K562 (cell line): ENCODE measurements at regions not wholly inside any gene's neighbourhood (a gene's known extent, or its start where the extent isn't known, plus 50 kb on each side); places are given as distances from the start of the nearest gene placed in this dataset.

Source experiments
- ARID3B ChIP-seq: fragments of 250-450 bp; sonication (Bioruptor Pico); IDR thresholded peaks from 2 replicates; pipeline ENCODE4 v1.4.0; 2020; ENCODE audit warnings: borderline replicate concordance
- EGR1 ChIP-seq: fragments of 450-650 bp; conservative IDR thresholded peaks from 2 replicates; pipeline ENCODE4 v1.6.1; 2017; ENCODE audit warnings: mild to moderate bottlenecking
- HNRNPL ChIP-seq: fragments of 200-400 bp; formaldehyde crosslinking; IDR thresholded peaks from 2 replicates; pipeline ENCODE4 v1.6.1; 2017; ENCODE audit warnings: low read depth, mild to moderate bottlenecking, low read length
- KDM5B ChIP-seq: fragments of 200-600 bp; sonication (generic); IDR thresholded peaks from 2 replicates; pipeline ENCODE4 v1.6.1; 2012; ENCODE audit warnings: low read depth, mild to moderate bottlenecking, moderate library complexity, low read length, control low read depth, inconsistent platforms; ENCODE audit not compliant: insufficient replicate concordance
- RAD21 ChIP-seq, 2 experiments: fragments of 250-450 bp in 1 of 2; fragments of 450-650 bp in 1 of 2; sonication (Bioruptor Pico) in 1 of 2; formaldehyde crosslinking in 1 of 2; IDR thresholded peaks in 1 of 2; conservative IDR thresholded peaks in 1 of 2; 2 replicates each; pipeline versions ENCODE4 v1.4.0 to v1.8.0; 2020 to 2022; ENCODE audit warnings: mild to moderate bottlenecking in 2 of 2, moderate library complexity in 1 of 2
- REST ChIP-seq, 2 experiments: fragments of 450-650 bp; formaldehyde crosslinking in 1 of 2; IDR thresholded peaks; 2 replicates each; pipeline versions ENCODE4 v1.4.0 to v1.6.1; 2014 to 2020; ENCODE audit warnings: mild to moderate bottlenecking in 2 of 2, borderline replicate concordance in 1 of 2, low read depth in 1 of 2
- RFX5 ChIP-seq: IDR thresholded peaks from 2 replicates; pipeline ENCODE4 v1.6.1; 2011; ENCODE audit warnings: low read depth, mild to moderate bottlenecking, improper control_type of control experiment, low read length
- SREBF1 ChIP-seq: fragments of 150-350 bp; IDR thresholded peaks from 2 replicates; pipeline ENCODE4 v1.6.1; 2014; ENCODE audit warnings: antibody characterized with exemption, low read depth, low read length, borderline replicate concordance
- ZBTB11 ChIP-seq, 3 experiments: fragments of 200-800 bp in 1 of 3; fragments of 250-450 bp in 1 of 3; fragments of 450-650 bp in 1 of 3; sonication (Bioruptor Pico) in 1 of 3; sonication (Bioruptor generic) in 1 of 3; formaldehyde crosslinking in 1 of 3; IDR thresholded peaks; 2 replicates each; pipeline versions ENCODE4 v1.6.1 to v1.8.0; 2016 to 2022; ENCODE audit warnings: mild to moderate bottlenecking in 2 of 3, missing genetic modification characterization in 2 of 3, missing compliant biosample characterization in 1 of 3, moderate library complexity in 1 of 3

- TF ChIP-seq HNRNPL (peak; percentile 61; the same call in 1 of the 2 replicates), RAD21 (CRISPR knock-in tag; conservative IDR thresholded peaks at IDR 0.05 in 1 of 2, IDR thresholded peaks at IDR 0.05 in 1 of 2) (peak; percentile 50 to 57; a peak in 3 of 4 replicates), ZBTB11 (CRISPR knock-in tag; IDR thresholded peaks at IDR 0.05) (peak in 1 of 3 experiments; percentile 70; a peak in 2 of 6 replicates), ARID3B (CRISPR knock-in tag) (peak; percentile 51; the same call in 1 of the 2 replicates), RFX5 (no peak), EGR1 (peak; percentile 49), REST (IDR thresholded peaks at IDR 0.05; ENCODE audit: borderline replicate concordance) (no peak), REST (CRISPR knock-in tag; IDR thresholded peaks at IDR 0.05; ENCODE audit: low read depth) (peak; percentile 58; the same call in 1 of the 2 replicates), KDM5B (peak; percentile 20), SREBF1 (0 out of 2 replicates have a peak, but pooled peaks have one; percentile 12)
These were observed 131.6 kb upstream of the NIPBL start (continued) for GRCh38 chr5:36744773-36745589.
